ENCODE measurements at regions not wholly inside any gene's neighbourhood (a gene's known extent, or its start where the extent isn't known, plus 50 kb on each side); places are given as distances from the start of the nearest gene placed in this dataset.

- H3K79me2 ChIP-seq (ENCODE audit: insufficient read depth, low read length) = no peaks in the 10 kb centered on the region
- TF ChIP-seq EZH2phosphoT487 (IDR thresholded peaks at IDR 0.05; ENCODE audit: borderline replicate concordance) = no peak
- no peak for TF ChIP-seq CTCF (conservative IDR thresholded peaks at IDR 0.05; ENCODE audit: low read length)
- H3K4me1 ChIP-seq (ENCODE audit: insufficient read depth, low read length, poor library complexity, severe bottlenecking) = peaks cover 12% of the 10 kb centered on the region
- H3K9me3 ChIP-seq (ENCODE audit: insufficient read depth, low read depth, low read length) = no peaks in the 10 kb centered on the region
- no peaks in the 10 kb centered on the region for H3K9me2 ChIP-seq (replicated peaks; ENCODE audit: low read depth, low read length)
- H3K27me3 ChIP-seq (ENCODE audit: insufficient read depth, low read length, poor library complexity, severe bottlenecking) = no peaks in the 10 kb centered on the region
- no peak overlapping the region for H3K9ac ChIP-seq (ENCODE audit: low read depth, low read length, poor library complexity, severe bottlenecking)
- H4K20me1 ChIP-seq (ENCODE audit: insufficient read depth, low read length, poor library complexity, severe bottlenecking) = no peaks in the 10 kb centered on the region
- no peak overlapping the region for H3K4me2 ChIP-seq (ENCODE audit: low read depth, low read length, poor library complexity, severe bottlenecking)
- H3K4me3 ChIP-seq (ENCODE audit: low read length, poor library complexity, severe bottlenecking) = no peak overlapping the region
- no peaks in the 10 kb centered on the region for H3F3A ChIP-seq (ENCODE audit: low read depth)
- H3K36me3 ChIP-seq (ENCODE audit: insufficient read depth, low read length) = no peaks in the 10 kb centered on the region
- no peak overlapping the region for H2AFZ ChIP-seq (ENCODE audit: low read length)
Measured at GRCh38 chr16:85387171-85387507, 226.0 kb upstream of the GSE1 start.

GRCh38 chr16:85387731-85388295 is 225.3 kb upstream of the GSE1 start:
- Histone ChIP-seq H4K20me1 (ENCODE audit: insufficient read depth, low read length, poor library complexity, severe bottlenecking) (no peaks in the 10 kb centered on the region), H3K9me2 (replicated peaks; ENCODE audit: low read depth, low read length) (no peaks in the 10 kb centered on the region), H3K4me1 (ENCODE audit: insufficient read depth, low read length, poor library complexity, severe bottlenecking) (peaks cover 12% of the 10 kb centered on the region), H3K27me3 (ENCODE audit: insufficient read depth, low read length, poor library complexity, severe bottlenecking) (no peaks in the 10 kb centered on the region), H3K9me3 (ENCODE audit: insufficient read depth, low read depth, low read length) (no peaks in the 10 kb centered on the region), H3K9ac (ENCODE audit: low read depth, low read length, poor library complexity, severe bottlenecking) (no peak overlapping the region), H3K79me2 (ENCODE audit: insufficient read depth, low read length) (no peaks in the 10 kb centered on the region), H3K4me3 (ENCODE audit: low read length, poor library complexity, severe bottlenecking) (no peak overlapping the region), H3K36me3 (ENCODE audit: insufficient read depth, low read length) (no peaks in the 10 kb centered on the region), H3K4me2 (ENCODE audit: low read depth, low read length, poor library complexity, severe bottlenecking) (no peak overlapping the region), H2AFZ (ENCODE audit: low read length) (no peak overlapping the region), H3F3A (ENCODE audit: low read depth) (no peaks in the 10 kb centered on the region)
- TF ChIP-seq EZH2phosphoT487 (IDR thresholded peaks at IDR 0.05; ENCODE audit: borderline replicate concordance) (no peak), CTCF (conservative IDR thresholded peaks at IDR 0.05; ENCODE audit: low read length) (no peak)

- Histone ChIP-seq H3K9ac (ENCODE audit: low read depth, low read length, poor library complexity, severe bottlenecking) (no peak overlapping the region), H3K9me2 (replicated peaks; ENCODE audit: low read depth, low read length) (no peaks in the 10 kb centered on the region), H3K4me3 (ENCODE audit: low read length, poor library complexity, severe bottlenecking) (no peak overlapping the region), H3K27me3 (ENCODE audit: insufficient read depth, low read length, poor library complexity, severe bottlenecking) (no peaks in the 10 kb centered on the region), H3F3A (ENCODE audit: low read depth) (no peaks in the 10 kb centered on the region), H3K36me3 (ENCODE audit: insufficient read depth, low read length) (no peaks in the 10 kb centered on the region), H3K4me2 (ENCODE audit: low read depth, low read length, poor library complexity, severe bottlenecking) (no peak overlapping the region), H3K4me1 (ENCODE audit: insufficient read depth, low read length, poor library complexity, severe bottlenecking) (peaks cover 6% of the 10 kb centered on the region), H4K20me1 (ENCODE audit: insufficient read depth, low read length, poor library complexity, severe bottlenecking) (no peaks in the 10 kb centered on the region), H3K79me2 (ENCODE audit: insufficient read depth, low read length) (no peaks in the 10 kb centered on the region), H3K9me3 (ENCODE audit: insufficient read depth, low read depth, low read length) (no peaks in the 10 kb centered on the region), H2AFZ (ENCODE audit: low read length) (no peak overlapping the region)
- TF ChIP-seq CTCF (conservative IDR thresholded peaks at IDR 0.05; ENCODE audit: low read length) (no peak), EZH2phosphoT487 (IDR thresholded peaks at IDR 0.05; ENCODE audit: borderline replicate concordance) (no peak)
Measured at GRCh38 chr16:85389679-85390470, 223.2 kb upstream of the GSE1 start.

Measured in Loucy (cell line).